Ovary (tissue), 7 donors: ENCODE measurements at regions not wholly inside any gene's neighbourhood (a gene's known extent, or its start where the extent isn't known, plus 50 kb on each side); places are given as distances from the start of the nearest gene placed in this dataset.

Experiments
- DNase-seq, 5 donors: peaks; one replicate each; pipeline ENCODE4 v3.0.0-alpha.2; 2019 to 2020
- H3K27ac ChIP-seq, 2 donors: fragments of 200-600 bp; one replicate each; pipeline versions ENCODE4 v1.5.1 to v1.8.0; 2019 to 2022
- H3K27me3 ChIP-seq: fragments of 200-600 bp; one replicate; pipeline ENCODE4 v1.8.0; 2022
- H3K36me3 ChIP-seq: fragments of 200-600 bp; sonication (generic); one replicate; pipeline ENCODE4 v1.5.1; 2019
- H3K4me1 ChIP-seq: one replicate; pipeline ENCODE4 v1.8.1; 2013; ENCODE audit warnings: mild to moderate bottlenecking, moderate library complexity; ENCODE audit not compliant: insufficient read depth
- H3K4me3 ChIP-seq: fragments of 200-600 bp; sonication (generic); one replicate; pipeline ENCODE4 v1.5.1; 2017
- H3K9me3 ChIP-seq, 2 donors: fragments of 200-600 bp in 1 of 2; sonication (generic) in 1 of 2; one replicate each; pipeline versions ENCODE4 v1.5.1 to v1.8.1; 2013 to 2019; ENCODE audit warnings: mild to moderate bottlenecking in 1 of 2, moderate library complexity in 1 of 2
- EP300 ChIP-seq: sonication (generic); formaldehyde crosslinking; IDR thresholded peaks from one replicate; pipeline ENCODE4 v1.6.1; 2017; ENCODE audit warnings: antibody characterized with exemption
- POLR2A ChIP-seq: fragments of 450-650 bp; IDR thresholded peaks from one replicate; pipeline ENCODE4 v1.6.1; 2017; ENCODE audit warnings: antibody characterized with exemption, mild to moderate bottlenecking, moderate library complexity
- WGBS, 3 donors: extraction: QIAGEN DNeasy Blood & Tissue Kit in 1 of 3; methylation state at CpG; one replicate each; pipeline versions ENCODE4 v1.1.5 to v1.1.7; 2013 to 2017; 5-methylcytosine and 5-hydroxymethylcytosine counted together
- intact Hi-C, 4 donors: fragments of 100-400 bp; cut with DNase I; formaldehyde crosslinking; loops; one replicate each; pipeline versions ENCODE4 v1.11.0 to v1.15.1; 2022 to 2023
- TF ChIP-seq, protein P1 (sequence below), 3 donors: fragments of 450-650 bp in 2 of 3; fragments of 200-600 bp in 1 of 3; IDR thresholded peaks; one replicate each; pipeline versions ENCODE4 v1.5.1 to v1.8.0; 2016 to 2022; ENCODE audit warnings: antibody characterized with exemption in 3 of 3, mild to moderate bottlenecking in 1 of 3
- donor health status: DM: no; HTN: no; CAD: no; lungs with moderate emphysema.
- donor health status: DM: no; HTN: no; CAD: no.
- donor health status: Bipolar disorder and iron deficiency.
- donor health status: DM: no; HTN: no; CAD: no.
- donor health status: DM: yes; HTN: yes; CAD: no.

DNA sequence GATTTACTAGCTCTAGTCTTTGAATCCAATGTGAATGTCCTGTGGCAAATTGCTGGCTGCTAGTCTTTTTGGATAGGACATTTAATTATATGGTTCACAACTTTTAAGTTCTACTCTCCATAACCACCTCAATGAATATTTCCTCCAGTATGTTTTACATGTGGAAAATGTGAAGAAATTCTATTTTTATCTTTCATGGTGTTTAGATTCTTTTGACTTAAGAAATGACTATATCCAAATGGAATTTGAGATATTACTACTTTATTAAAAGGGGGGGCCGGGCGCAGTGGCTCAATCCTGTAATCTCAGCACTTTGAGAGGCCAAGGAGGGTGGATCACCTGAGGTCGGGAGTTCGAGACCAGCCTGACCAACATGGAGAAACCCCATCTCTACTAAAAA lies 202.0 kb downstream of the ARL4A start:
- no peak overlapping the region for H3K27ac ChIP-seq
- H3K36me3 ChIP-seq: no peaks in the 10 kb centered on the region
- TF ChIP-seq, protein P1, sequence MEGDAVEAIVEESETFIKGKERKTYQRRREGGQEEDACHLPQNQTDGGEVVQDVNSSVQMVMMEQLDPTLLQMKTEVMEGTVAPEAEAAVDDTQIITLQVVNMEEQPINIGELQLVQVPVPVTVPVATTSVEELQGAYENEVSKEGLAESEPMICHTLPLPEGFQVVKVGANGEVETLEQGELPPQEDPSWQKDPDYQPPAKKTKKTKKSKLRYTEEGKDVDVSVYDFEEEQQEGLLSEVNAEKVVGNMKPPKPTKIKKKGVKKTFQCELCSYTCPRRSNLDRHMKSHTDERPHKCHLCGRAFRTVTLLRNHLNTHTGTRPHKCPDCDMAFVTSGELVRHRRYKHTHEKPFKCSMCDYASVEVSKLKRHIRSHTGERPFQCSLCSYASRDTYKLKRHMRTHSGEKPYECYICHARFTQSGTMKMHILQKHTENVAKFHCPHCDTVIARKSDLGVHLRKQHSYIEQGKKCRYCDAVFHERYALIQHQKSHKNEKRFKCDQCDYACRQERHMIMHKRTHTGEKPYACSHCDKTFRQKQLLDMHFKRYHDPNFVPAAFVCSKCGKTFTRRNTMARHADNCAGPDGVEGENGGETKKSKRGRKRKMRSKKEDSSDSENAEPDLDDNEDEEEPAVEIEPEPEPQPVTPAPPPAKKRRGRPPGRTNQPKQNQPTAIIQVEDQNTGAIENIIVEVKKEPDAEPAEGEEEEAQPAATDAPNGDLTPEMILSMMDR (IDR thresholded peaks at IDR 0.05): no peak
- TF ChIP-seq POLR2A (no peak), EP300 (no peak)
- no peaks in the 10 kb centered on the region for H3K4me1 ChIP-seq
- no peak for DNase-seq
- H3K9me3 ChIP-seq: no peaks in the 10 kb centered on the region
- intact Hi-C loops: no loop called here
- 37 to 65% (median 41%) methylated on average over 4 of the region's 4 CpGs for WGBS, 3 donors
- no peaks in the 10 kb centered on the region for H3K27me3 ChIP-seq
- H3K4me3 ChIP-seq: no peak overlapping the region

DNA sequence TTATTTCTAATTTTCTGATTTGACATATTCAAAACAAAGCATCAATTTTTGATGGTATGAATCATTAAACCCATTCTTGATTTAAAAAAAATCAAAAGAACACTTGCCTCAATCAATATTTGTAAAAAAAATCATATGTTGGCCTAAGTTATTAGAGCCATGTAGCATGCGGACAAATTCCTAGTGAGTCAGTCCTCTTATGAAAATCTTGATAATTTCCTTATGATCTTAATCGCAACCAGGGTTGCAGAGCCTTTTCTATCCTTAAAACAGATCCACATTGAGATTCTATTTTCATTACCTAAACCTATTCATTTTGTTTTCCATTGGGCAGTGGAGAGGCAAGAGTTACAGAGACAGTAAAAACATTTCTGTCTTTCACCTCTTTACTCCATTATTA lies 203.2 kb downstream of the ARL4A start:
- Histone ChIP-seq H3K36me3 (no peaks in the 10 kb centered on the region), H3K4me1 (no peaks in the 10 kb centered on the region), H3K9me3 (no peaks in the 10 kb centered on the region), H3K4me3 (no peak overlapping the region), H3K27me3 (no peaks in the 10 kb centered on the region), H3K27ac (no peak overlapping the region)
- intact Hi-C loops: no loop called here
- TF ChIP-seq, protein P1 (IDR thresholded peaks at IDR 0.05): no peak
- no peak for TF ChIP-seq EP300
- TF ChIP-seq POLR2A: no peak
- DNase-seq: no peak
- WGBS, 3 donors: 96 to 98% (median 97%) methylated on average over 2 of the region's 2 CpGs

DNA sequence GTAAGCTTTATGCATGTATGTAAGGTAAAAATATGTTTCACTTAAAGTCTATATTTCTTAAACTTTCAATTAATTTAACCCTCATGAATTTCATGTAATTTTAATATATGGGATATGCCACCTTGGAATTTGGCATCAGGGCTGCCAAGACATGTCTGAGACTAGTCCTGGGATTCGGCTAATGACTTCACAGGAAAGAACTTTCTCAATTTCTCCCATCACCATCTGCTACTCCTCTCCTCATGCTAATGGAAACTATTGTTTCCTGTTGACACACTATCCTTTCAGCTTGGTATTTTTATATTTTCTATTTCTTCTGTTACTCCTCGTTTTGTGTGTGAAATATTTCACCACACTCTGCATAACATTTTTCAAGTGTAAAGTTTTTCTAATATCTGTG lies 205.9 kb downstream of the ARL4A start:
- intact Hi-C loops: no loop called here
- Histone ChIP-seq H3K4me3 (no peak overlapping the region), H3K9me3 (no peaks in the 10 kb centered on the region), H3K27me3 (no peaks in the 10 kb centered on the region), H3K36me3 (no peaks in the 10 kb centered on the region), H3K27ac (no peak overlapping the region), H3K4me1 (no peaks in the 10 kb centered on the region)
- no peak for TF ChIP-seq POLR2A
- TF ChIP-seq, protein P1 (IDR thresholded peaks at IDR 0.05): no peak
- no peak for TF ChIP-seq EP300
- WGBS, 3 donors: 41 to 50% (median 49%) methylated on average over 2 of the region's 2 CpGs
- DNase-seq: no peak

DNA sequence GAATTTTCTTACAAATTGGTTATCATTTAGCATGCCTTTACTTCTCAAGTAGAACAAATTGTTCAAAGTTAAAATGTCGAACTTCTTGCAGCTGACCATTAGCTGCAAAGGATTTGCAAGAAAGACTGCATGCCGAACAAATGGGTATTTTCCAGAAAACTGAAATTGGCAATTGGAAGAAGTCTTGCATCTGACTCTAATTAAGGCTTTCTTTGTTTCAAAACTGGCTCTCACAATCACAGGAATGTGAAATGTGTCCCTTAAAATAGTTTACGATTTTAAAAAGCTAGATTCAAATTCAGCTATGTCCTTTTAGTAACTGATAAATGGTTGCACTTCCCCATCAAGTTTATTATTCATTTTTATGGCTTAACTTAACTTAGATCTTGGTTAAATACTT lies 207.9 kb downstream of the ARL4A start:
- no peaks in the 10 kb centered on the region for H3K27me3 ChIP-seq
- no peak for DNase-seq
- 24 to 39% (median 36%) methylated on average over 3 of the region's 3 CpGs for WGBS, 3 donors
- no peaks in the 10 kb centered on the region for H3K36me3 ChIP-seq
- intact Hi-C loops: no loop called here
- no peaks in the 10 kb centered on the region for H3K9me3 ChIP-seq
- H3K4me1 ChIP-seq: no peaks in the 10 kb centered on the region
- no peak overlapping the region for H3K4me3 ChIP-seq
- TF ChIP-seq, protein P1 (IDR thresholded peaks at IDR 0.05): no peak
- TF ChIP-seq POLR2A: no peak
- no peak for TF ChIP-seq EP300
- H3K27ac ChIP-seq: no peak overlapping the region

DNA sequence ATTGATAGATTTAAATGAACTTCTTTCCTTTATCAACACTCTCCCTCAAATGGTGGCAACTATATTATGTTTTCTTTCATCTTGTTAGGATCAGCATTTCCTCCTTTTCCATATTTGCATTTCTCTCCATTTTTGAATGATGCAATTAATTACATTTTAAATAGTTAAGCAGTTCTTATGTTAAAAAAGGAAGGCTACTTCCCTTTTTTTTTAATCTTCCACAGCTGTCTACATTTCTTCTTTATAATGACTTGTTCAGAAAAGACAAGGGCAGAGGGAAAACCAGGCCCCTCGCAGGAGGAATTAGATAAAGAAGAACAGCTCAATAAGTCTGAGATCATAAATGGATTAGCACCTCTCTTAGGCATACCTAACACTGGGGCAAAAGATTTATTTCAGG lies 208.9 kb downstream of the ARL4A start:
- H3K27ac ChIP-seq: no peak overlapping the region

More for the DNA sequence above, 208.9 kb downstream of the ARL4A start:
- 46 to 65% (median 54%) methylated on average over 1 of the region's 1 CpG for WGBS, 3 donors
- Histone ChIP-seq H3K4me1 (no peaks in the 10 kb centered on the region), H3K9me3 (no peaks in the 10 kb centered on the region), H3K4me3 (no peak overlapping the region), H3K36me3 (no peaks in the 10 kb centered on the region), H3K27me3 (no peaks in the 10 kb centered on the region)
- no peak for DNase-seq
- intact Hi-C loops: no loop called here
- no peak for TF ChIP-seq POLR2A
- TF ChIP-seq, protein P1 (IDR thresholded peaks at IDR 0.05): no peak
- no peak for TF ChIP-seq EP300
